ENCODE measurements at regions not wholly inside any gene's neighbourhood (a gene's known extent, or its start where the extent isn't known, plus 50 kb on each side); places are given as distances from the start of the nearest gene placed in this dataset.

DNA sequence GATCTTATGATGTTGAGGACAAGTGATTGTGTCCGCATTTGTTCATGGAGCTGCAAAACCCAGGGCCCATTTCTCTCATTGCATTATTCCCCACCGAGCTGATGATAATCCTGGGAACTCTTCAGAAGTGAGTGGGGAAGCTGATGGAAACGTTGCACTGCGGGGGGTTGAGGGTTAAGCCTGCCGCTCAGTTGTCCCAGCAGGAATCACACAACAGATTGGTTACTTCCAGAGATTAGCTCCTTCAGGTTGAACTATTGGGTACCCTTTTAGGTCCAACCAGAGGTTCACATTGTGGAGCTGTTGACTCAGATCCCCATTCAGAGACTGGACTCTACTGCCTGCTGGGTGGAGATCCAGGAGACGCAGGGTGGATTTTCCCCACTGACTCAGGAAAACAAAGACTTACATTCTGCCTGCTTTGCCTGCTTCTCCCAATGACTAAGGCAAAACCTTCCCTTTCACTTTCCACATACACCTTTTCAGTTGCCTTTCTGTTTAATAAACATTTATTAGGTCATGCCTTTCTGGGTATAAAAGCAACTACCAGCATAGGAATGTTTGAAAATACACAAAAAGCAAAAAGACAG, 286.4 kb downstream of the TXNL1 start:
- peak; percentile 56 for DNase-seq (ENCODE audit: low spot score)
- Mint-ChIP-seq H3K36me3 (no peaks in the 10 kb centered on the region), H3K27me3 (ENCODE audit: insufficient read depth, low read depth) (no peaks in the 10 kb centered on the region), H3K4me3 (no peak overlapping the region), H3K9me3 (peaks cover 12% of the 10 kb centered on the region), H3K4me1 (peaks cover 10% of the 10 kb centered on the region), H3K27ac (peak overlapping the region; percentile 73)
- Histone ChIP-seq H3K9me3 (ENCODE audit: low read depth) (no peaks in the 10 kb centered on the region), H3K4me1 (peaks cover 19% of the 10 kb centered on the region), H3K4me2 (peak overlapping the region; percentile 33), H3K4me3 (no peak overlapping the region), H4K20me1 (ENCODE audit: low read depth) (no peaks in the 10 kb centered on the region), H3K9ac (no peak overlapping the region), H2AFZ (replicated peaks) (no peak overlapping the region), H3K27ac (no peak overlapping the region), H3K79me2 (ENCODE audit: low read depth) (no peaks in the 10 kb centered on the region), H3K36me3 (no peaks in the 10 kb centered on the region), H3K27me3 (no peaks in the 10 kb centered on the region), H3F3A (ENCODE audit: low read depth) (peaks cover 27% of the 10 kb centered on the region)
- TF ChIP-seq EZH2 (IDR thresholded peaks at IDR 0.05): no peak
- no peak for TF ChIP-seq EZH2phosphoT487 (IDR thresholded peaks at IDR 0.05)
- TF ChIP-seq, protein P1, sequence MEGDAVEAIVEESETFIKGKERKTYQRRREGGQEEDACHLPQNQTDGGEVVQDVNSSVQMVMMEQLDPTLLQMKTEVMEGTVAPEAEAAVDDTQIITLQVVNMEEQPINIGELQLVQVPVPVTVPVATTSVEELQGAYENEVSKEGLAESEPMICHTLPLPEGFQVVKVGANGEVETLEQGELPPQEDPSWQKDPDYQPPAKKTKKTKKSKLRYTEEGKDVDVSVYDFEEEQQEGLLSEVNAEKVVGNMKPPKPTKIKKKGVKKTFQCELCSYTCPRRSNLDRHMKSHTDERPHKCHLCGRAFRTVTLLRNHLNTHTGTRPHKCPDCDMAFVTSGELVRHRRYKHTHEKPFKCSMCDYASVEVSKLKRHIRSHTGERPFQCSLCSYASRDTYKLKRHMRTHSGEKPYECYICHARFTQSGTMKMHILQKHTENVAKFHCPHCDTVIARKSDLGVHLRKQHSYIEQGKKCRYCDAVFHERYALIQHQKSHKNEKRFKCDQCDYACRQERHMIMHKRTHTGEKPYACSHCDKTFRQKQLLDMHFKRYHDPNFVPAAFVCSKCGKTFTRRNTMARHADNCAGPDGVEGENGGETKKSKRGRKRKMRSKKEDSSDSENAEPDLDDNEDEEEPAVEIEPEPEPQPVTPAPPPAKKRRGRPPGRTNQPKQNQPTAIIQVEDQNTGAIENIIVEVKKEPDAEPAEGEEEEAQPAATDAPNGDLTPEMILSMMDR (IDR thresholded peaks at IDR 0.05): no peak

GRCh38 chr18:56337507-56337906, 300.9 kb downstream of the TXNL1 start:
- Histone ChIP-seq H3K79me2 (ENCODE audit: low read depth) (no peaks in the 10 kb centered on the region), H3F3A (ENCODE audit: low read depth) (no peaks in the 10 kb centered on the region), H3K9ac (no peak overlapping the region), H3K27me3 (no peaks in the 10 kb centered on the region), H3K36me3 (no peaks in the 10 kb centered on the region), H3K9me3 (ENCODE audit: low read depth) (no peaks in the 10 kb centered on the region), H3K4me3 (no peak overlapping the region), H3K4me2 (no peak overlapping the region), H4K20me1 (ENCODE audit: low read depth) (no peaks in the 10 kb centered on the region), H2AFZ (replicated peaks) (no peak overlapping the region), H3K4me1 (no peaks in the 10 kb centered on the region), H3K27ac (no peak overlapping the region)
- Mint-ChIP-seq H3K4me3 (no peak overlapping the region), H3K36me3 (no peaks in the 10 kb centered on the region), H3K27me3 (ENCODE audit: insufficient read depth, low read depth) (no peaks in the 10 kb centered on the region), H3K4me1 (peaks cover 8% of the 10 kb centered on the region), H3K27ac (no peak overlapping the region), H3K9me3 (peaks cover 5% of the 10 kb centered on the region)
- TF ChIP-seq EZH2 (IDR thresholded peaks at IDR 0.05): no peak
- TF ChIP-seq, protein P1 (IDR thresholded peaks at IDR 0.05): no peak
- TF ChIP-seq EZH2phosphoT487 (IDR thresholded peaks at IDR 0.05): no peak
- DNase-seq (ENCODE audit: low spot score): no peak

GRCh38 chr18:56333839-56334238, 304.6 kb downstream of the TXNL1 start:
- Histone ChIP-seq H3K27ac (no peak overlapping the region), H2AFZ (replicated peaks) (no peak overlapping the region), H3K4me3 (no peak overlapping the region), H3K9ac (no peak overlapping the region), H3F3A (ENCODE audit: low read depth) (no peaks in the 10 kb centered on the region), H3K27me3 (no peaks in the 10 kb centered on the region), H3K4me2 (no peak overlapping the region), H4K20me1 (ENCODE audit: low read depth) (no peaks in the 10 kb centered on the region), H3K9me3 (ENCODE audit: low read depth) (no peaks in the 10 kb centered on the region), H3K79me2 (ENCODE audit: low read depth) (no peaks in the 10 kb centered on the region), H3K4me1 (no peaks in the 10 kb centered on the region), H3K36me3 (no peaks in the 10 kb centered on the region)
- H3K4me1 Mint-ChIP-seq: peaks cover 8% of the 10 kb centered on the region
- DNase-seq (ENCODE audit: low spot score): no peak
- H3K27ac Mint-ChIP-seq: peak overlapping the region; percentile 76
- peaks cover 2% of the 10 kb centered on the region for H3K27me3 Mint-ChIP-seq (ENCODE audit: insufficient read depth, low read depth)
- H3K9me3 Mint-ChIP-seq: peaks cover 2% of the 10 kb centered on the region
- H3K36me3 Mint-ChIP-seq: no peaks in the 10 kb centered on the region
- TF ChIP-seq EZH2phosphoT487 (IDR thresholded peaks at IDR 0.05) (no peak), EZH2 (IDR thresholded peaks at IDR 0.05) (no peak)
- TF ChIP-seq, protein P1 (IDR thresholded peaks at IDR 0.05): no peak
- no peak overlapping the region for H3K4me3 Mint-ChIP-seq
